Muscle of leg (tissue), 3 donors: ENCODE measurements at regions not wholly inside any gene's neighbourhood (a gene's known extent, or its start where the extent isn't known, plus 50 kb on each side); places are given as distances from the start of the nearest gene placed in this dataset.

Experiments used
- DNase-seq: peaks from one replicate; pipeline ENCODE4 v3.0.0; 2013
- H3K27ac ChIP-seq: one replicate; pipeline ENCODE4 v1.5.1; 2013; ENCODE audit warnings: mild to moderate bottlenecking, low read length, control low read depth
- H3K27me3 ChIP-seq: one replicate; pipeline ENCODE4 v1.6.1; 2013; ENCODE audit warnings: low read length; ENCODE audit not compliant: control insufficient read depth, insufficient read depth
- H3K36me3 ChIP-seq: one replicate; pipeline ENCODE4 v1.6.1; 2013; ENCODE audit warnings: low read length; ENCODE audit not compliant: control insufficient read depth, insufficient read depth
- H3K4me1 ChIP-seq: one replicate; pipeline ENCODE4 v1.6.1; 2013; ENCODE audit warnings: low read length; ENCODE audit not compliant: control insufficient read depth, insufficient read depth
- H3K4me3 ChIP-seq: one replicate; pipeline ENCODE4 v1.5.1; 2013; ENCODE audit warnings: low read length, control low read depth
- H3K9me3 ChIP-seq: replicated peaks from 2 replicates; pipeline ENCODE4 v1.6.1; 2013; ENCODE audit warnings: low read depth, low read length; ENCODE audit not compliant: control insufficient read depth
- WGBS: methylation state at CpG from one replicate; pipeline ENCODE4 v1.1.5; 2013; ENCODE audit warnings: missing lambda C conversion rate; ENCODE audit not compliant: insufficient coverage; 5-methylcytosine and 5-hydroxymethylcytosine counted together

- H3K27me3 ChIP-seq = no peaks in the 10 kb centered on the region
- H3K36me3 ChIP-seq = no peaks in the 10 kb centered on the region
- H3K4me3 ChIP-seq = no peak overlapping the region
- no peaks in the 10 kb centered on the region for H3K4me1 ChIP-seq
- peak; percentile 10 for DNase-seq
- H3K27ac ChIP-seq = no peak overlapping the region
- H3K9me3 ChIP-seq = no peaks in the 10 kb centered on the region
- no CpG with 5 or more reads among the region's 2 CpGs for WGBS
These were observed 112.0 kb upstream of the KCNN2 start for GRCh38 chr5:114249823-114250222.

GRCh38 chr5:114250536-114250935, 111.3 kb upstream of the KCNN2 start:
- DNase-seq = no peak
- Histone ChIP-seq H3K36me3 (no peaks in the 10 kb centered on the region), H3K9me3 (no peaks in the 10 kb centered on the region), H3K4me3 (no peak overlapping the region), H3K27ac (no peak overlapping the region), H3K27me3 (no peaks in the 10 kb centered on the region), H3K4me1 (no peaks in the 10 kb centered on the region)
- 60% methylated on average over 1 of the region's 3 CpGs for WGBS

GRCh38 chr5:114252226-114252625, 109.6 kb upstream of the KCNN2 start:
- Histone ChIP-seq H3K27me3 (no peaks in the 10 kb centered on the region), H3K4me3 (no peak overlapping the region)

GRCh38 chr5:114255260-114255659, 106.6 kb upstream of the KCNN2 start:
- H3K4me1 ChIP-seq = no peaks in the 10 kb centered on the region
- H3K27me3 ChIP-seq = no peaks in the 10 kb centered on the region
- no peaks in the 10 kb centered on the region for H3K36me3 ChIP-seq
- no peaks in the 10 kb centered on the region for H3K9me3 ChIP-seq
- H3K4me3 ChIP-seq = no peak overlapping the region
- no peak for DNase-seq
- H3K27ac ChIP-seq = no peak overlapping the region
- 30% methylated on average over 3 of the region's 3 CpGs for WGBS

More at GRCh38 chr5:114252226-114252625, 109.6 kb upstream of the KCNN2 start:
- Histone ChIP-seq H3K27ac (no peak overlapping the region), H3K9me3 (no peaks in the 10 kb centered on the region), H3K4me1 (no peaks in the 10 kb centered on the region), H3K36me3 (no peaks in the 10 kb centered on the region)
- no peak for DNase-seq

- Histone ChIP-seq H3K36me3 (no peaks in the 10 kb centered on the region), H3K4me1 (no peaks in the 10 kb centered on the region), H3K27ac (no peak overlapping the region), H3K4me3 (no peak overlapping the region), H3K27me3 (no peaks in the 10 kb centered on the region), H3K9me3 (no peaks in the 10 kb centered on the region)
- no CpG with 5 or more reads among the region's 3 CpGs for WGBS
- no peak for DNase-seq
These were observed 99.9 kb upstream of the KCNN2 start for GRCh38 chr5:114261989-114262388.

- no peaks in the 10 kb centered on the region for H3K9me3 ChIP-seq
- DNase-seq = no peak
- H3K4me1 ChIP-seq = no peaks in the 10 kb centered on the region
- H3K27ac ChIP-seq = no peak overlapping the region
- H3K27me3 ChIP-seq = no peaks in the 10 kb centered on the region
- WGBS = no CpG with 5 or more reads among the region's 2 CpGs
- H3K36me3 ChIP-seq = no peaks in the 10 kb centered on the region
- no peak overlapping the region for H3K4me3 ChIP-seq
These were observed 96.3 kb upstream of the KCNN2 start for GRCh38 chr5:114265432-114266060.

- Histone ChIP-seq H3K4me1 (no peaks in the 10 kb centered on the region), H3K27ac (no peak overlapping the region), H3K36me3 (no peaks in the 10 kb centered on the region), H3K4me3 (no peak overlapping the region), H3K9me3 (no peaks in the 10 kb centered on the region), H3K27me3 (no peaks in the 10 kb centered on the region)
- no CpG with 5 or more reads among the region's 1 CpG for WGBS
- DNase-seq = no peak
These were observed 95.5 kb upstream of the KCNN2 start for GRCh38 chr5:114266374-114266773.

GRCh38 chr5:114296191-114296590, 65.7 kb upstream of the KCNN2 start:
- no peak for DNase-seq
- Histone ChIP-seq H3K27ac (no peak overlapping the region), H3K27me3 (no peaks in the 10 kb centered on the region), H3K4me3 (no peak overlapping the region), H3K4me1 (no peaks in the 10 kb centered on the region), H3K9me3 (no peaks in the 10 kb centered on the region), H3K36me3 (no peaks in the 10 kb centered on the region)
- WGBS = 78% methylated on average over 1 of the region's 1 CpG

- Histone ChIP-seq H3K4me3 (no peak overlapping the region), H3K27me3 (no peaks in the 10 kb centered on the region), H3K4me1 (no peaks in the 10 kb centered on the region), H3K27ac (no peak overlapping the region), H3K36me3 (no peaks in the 10 kb centered on the region), H3K9me3 (no peaks in the 10 kb centered on the region)
- WGBS = 80% methylated on average over 1 of the region's 3 CpGs
- DNase-seq = no peak
These were observed 64.0 kb upstream of the KCNN2 start for GRCh38 chr5:114297915-114298314.

GRCh38 chr5:114305402-114306207, 56.3 kb upstream of the KCNN2 start:
- H3K27ac ChIP-seq = no peak overlapping the region
- H3K4me3 ChIP-seq = no peak overlapping the region
- no peaks in the 10 kb centered on the region for H3K36me3 ChIP-seq
- H3K27me3 ChIP-seq = no peaks in the 10 kb centered on the region
- no peaks in the 10 kb centered on the region for H3K4me1 ChIP-seq
- no CpG with 5 or more reads among the region's 1 CpG for WGBS
- DNase-seq = peak; percentile 25
- H3K9me3 ChIP-seq = no peaks in the 10 kb centered on the region
